CD4-positive, alpha-beta T cell treated with Interleukin-4 for 1 hour (primary cell): ENCODE measurements at regions not wholly inside any gene's neighbourhood (a gene's known extent, or its start where the extent isn't known, plus 50 kb on each side); places are given as distances from the start of the nearest gene placed in this dataset.

Experiments used
- DNase-seq, 2 donors: peaks; one replicate each; pipeline ENCODE4 v3.0.0-alpha.2; 2020 to 2022

GRCh38 chr3:102192575-102192974 lies 242.2 kb upstream of the ZPLD1 start:
- DNase-seq: no peak

GRCh38 chr3:102193255-102193654 lies 241.6 kb upstream of the ZPLD1 start:
- no peak for DNase-seq

- no peak for DNase-seq
Measured at GRCh38 chr3:102194001-102194400, 240.8 kb upstream of the ZPLD1 start.

GRCh38 chr3:102194760-102195159 lies 240.1 kb upstream of the ZPLD1 start:
- DNase-seq: no peak

GRCh38 chr3:102195198-102195948 lies 239.4 kb upstream of the ZPLD1 start:
- DNase-seq: no peak

- no peak for DNase-seq
Measured at GRCh38 chr3:102200126-102200525, 234.7 kb upstream of the ZPLD1 start.

- DNase-seq: no peak
Measured at GRCh38 chr3:102200560-102200959, 234.3 kb upstream of the ZPLD1 start.

- DNase-seq: no peak
Measured at GRCh38 chr3:102205647-102206046, 229.2 kb upstream of the ZPLD1 start.

GRCh38 chr3:102206511-102207031 lies 228.2 kb upstream of the ZPLD1 start:
- DNase-seq: no peak

GRCh38 chr3:102207151-102207571 lies 227.7 kb upstream of the ZPLD1 start:
- DNase-seq: no peak

- DNase-seq: no peak
Measured at GRCh38 chr3:102215166-102215565, 219.6 kb upstream of the ZPLD1 start.

GRCh38 chr3:102223132-102223531 lies 211.7 kb upstream of the ZPLD1 start:
- DNase-seq: peak; percentile 13 to 34

- peak; percentile 23 to 30 for DNase-seq
Measured at GRCh38 chr3:102224171-102224570, 210.6 kb upstream of the ZPLD1 start.

GRCh38 chr3:102225005-102225404 lies 209.8 kb upstream of the ZPLD1 start:
- no peak for DNase-seq

- peak in 1 of 2 donors; percentile 57 for DNase-seq
Measured at GRCh38 chr3:102225407-102226132, 209.2 kb upstream of the ZPLD1 start.

GRCh38 chr3:102226463-102226862 lies 208.4 kb upstream of the ZPLD1 start:
- DNase-seq: no peak

- peak; percentile 80 to 84 for DNase-seq
Measured at GRCh38 chr3:102229062-102229655, 205.7 kb upstream of the ZPLD1 start.

- DNase-seq: no peak
Measured at GRCh38 chr3:102230057-102230456, 204.8 kb upstream of the ZPLD1 start.

- peak in 1 of 2 donors; percentile 21 for DNase-seq
Measured at GRCh38 chr3:102233881-102234280, 200.9 kb upstream of the ZPLD1 start.

GRCh38 chr3:102235679-102236078 lies 199.1 kb upstream of the ZPLD1 start:
- DNase-seq: no peak

GRCh38 chr3:102237181-102237580 lies 197.6 kb upstream of the ZPLD1 start:
- DNase-seq: no peak

GRCh38 chr3:102237838-102238237 lies 197.0 kb upstream of the ZPLD1 start:
- no peak for DNase-seq

GRCh38 chr3:102238362-102238761 lies 196.5 kb upstream of the ZPLD1 start:
- no peak for DNase-seq

GRCh38 chr3:102240720-102241119 lies 194.1 kb upstream of the ZPLD1 start:
- no peak for DNase-seq
